Body of pancreas (tissue), 4 donors: ENCODE measurements at regions not wholly inside any gene's neighbourhood (a gene's known extent, or its start where the extent isn't known, plus 50 kb on each side); places are given as distances from the start of the nearest gene placed in this dataset.

Experiments
- ATAC-seq: fragments of 150-250 bp; one replicate; pipeline ENCODE4 v1.9.1; 2016
- DNase-seq, 4 donors: peaks; one replicate each; pipeline ENCODE4 v3.0.0-alpha.2; 2019
- H3K27ac ChIP-seq, 4 donors: fragments of 200-600 bp; sonication (generic); 1 replicate in 3 of 4; 2 replicates in 1 of 4; pipeline versions ENCODE4 v1.5.1 to v1.6.1; 2016 to 2019; ENCODE audit warnings: mild to moderate bottlenecking in 1 of 4, mixed read lengths in 1 of 4, moderate library complexity in 1 of 4
- H3K27me3 ChIP-seq, 2 donors: fragments of 200-600 bp; sonication (generic); one replicate each; pipeline ENCODE4 v1.6.0; 2016; ENCODE audit warnings: mild to moderate bottlenecking in 1 of 2
- H3K36me3 ChIP-seq, 2 donors: fragments of 200-600 bp; sonication (generic); replicated peaks in 1 of 2; 2 replicates each; pipeline ENCODE4 v1.5.1; 2016; ENCODE audit warnings: low read depth in 2 of 2; ENCODE audit not compliant: insufficient read depth in 1 of 2
- H3K4me1 ChIP-seq: fragments of 200-600 bp; sonication (generic); one replicate; pipeline ENCODE4 v1.6.0; 2016
- H3K4me3 ChIP-seq, 2 donors: fragments of 200-600 bp; sonication (generic); 1 replicate in 1 of 2; 2 replicates in 1 of 2; pipeline ENCODE4 v1.5.1; 2016 to 2019
- H3K9me3 ChIP-seq, 3 donors: fragments of 200-600 bp; sonication (generic); 1 replicate in 2 of 3; 2 replicates in 1 of 3; pipeline ENCODE4 v1.5.1; 2016
- CTCF ChIP-seq, 7 experiments: fragments of 450-650 bp in 4 of 7; fragments of 200-600 bp in 3 of 7; sonication (generic) in 3 of 7; IDR thresholded peaks; one replicate each; pipeline ENCODE4 v1.5.1; 2016 to 2019; ENCODE audit warnings: antibody characterized with exemption in 7 of 7
- POLR2A ChIP-seq, 3 donors: fragments of 450-650 bp; IDR thresholded peaks; one replicate each; pipeline ENCODE4 v1.6.1; 2016; ENCODE audit warnings: antibody characterized with exemption in 3 of 3, mild to moderate bottlenecking in 2 of 3
- WGBS, 2 donors: methylation state at CpG; one replicate each; pipeline ENCODE4 v1.1.5; 2017; 5-methylcytosine and 5-hydroxymethylcytosine counted together
- intact Hi-C: fragments of 100-400 bp; cut with DNase I; formaldehyde crosslinking; loops from one replicate; pipeline ENCODE4 v1.15.1; 2023

GRCh38 chr4:62170235-62170634 lies 970.1 kb downstream of the ADGRL3 start:
- ATAC-seq, result no peak
- Histone ChIP-seq H3K36me3 (no peaks in the 10 kb centered on the region), H3K27me3 (no peaks in the 10 kb centered on the region), H3K4me3 (no peak overlapping the region), H3K4me1 (no peaks in the 10 kb centered on the region), H3K27ac (no peak overlapping the region), H3K9me3 (no peaks in the 10 kb centered on the region)
- WGBS, 2 donors, result 21 to 35% methylated on average over 1 of the region's 1 CpG
- DNase-seq, result no peak
- intact Hi-C loops, result no loop called here
- TF ChIP-seq POLR2A (IDR thresholded peaks at IDR 0.05) (no peak), CTCF (IDR thresholded peaks at IDR 0.05) (no peak)

- TF ChIP-seq POLR2A (IDR thresholded peaks at IDR 0.05), result no peak
- no peak for TF ChIP-seq CTCF (IDR thresholded peaks at IDR 0.05)
- ATAC-seq (no peak), DNase-seq (no peak)
- Histone ChIP-seq H3K9me3 (no peaks in the 10 kb centered on the region), H3K27ac (no peak overlapping the region), H3K4me3 (no peak overlapping the region), H3K36me3 (no peaks in the 10 kb centered on the region), H3K27me3 (no peaks in the 10 kb centered on the region), H3K4me1 (no peaks in the 10 kb centered on the region)
- 37 to 44% methylated on average over 1 of the region's 1 CpG for WGBS, 2 donors
- intact Hi-C loops, result no loop called here
Measured at GRCh38 chr4:62168681-62169080, 968.6 kb downstream of the ADGRL3 start.

- WGBS, 2 donors, result 35 to 44% methylated on average over 1 of the region's 1 CpG
- ATAC-seq (no peak), DNase-seq (no peak)
- intact Hi-C loops, result no loop called here
- Histone ChIP-seq H3K4me3 (no peak overlapping the region), H3K4me1 (no peaks in the 10 kb centered on the region), H3K27me3 (no peaks in the 10 kb centered on the region), H3K27ac (no peak overlapping the region), H3K36me3 (no peaks in the 10 kb centered on the region), H3K9me3 (peaks cover 0 to 3% (median 0%) of the 10 kb centered on the region in 3 donors)
- TF ChIP-seq CTCF (IDR thresholded peaks at IDR 0.05) (no peak), POLR2A (IDR thresholded peaks at IDR 0.05) (no peak)
Measured at GRCh38 chr4:62162606-62163005, 962.5 kb downstream of the ADGRL3 start.

GRCh38 chr4:62161446-62161845 lies 961.3 kb downstream of the ADGRL3 start:
- no peak for DNase-seq
- H3K27me3 ChIP-seq, result no peaks in the 10 kb centered on the region
- no peak overlapping the region for H3K27ac ChIP-seq
- H3K36me3 ChIP-seq, result no peaks in the 10 kb centered on the region
- H3K4me1 ChIP-seq, result no peaks in the 10 kb centered on the region
- no peak for TF ChIP-seq CTCF (IDR thresholded peaks at IDR 0.05)
- TF ChIP-seq POLR2A (IDR thresholded peaks at IDR 0.05), result no peak
- 46 to 48% methylated on average over 2 of the region's 2 CpGs for WGBS, 2 donors
- H3K4me3 ChIP-seq, result no peak overlapping the region
- ATAC-seq, result no peak
- intact Hi-C loops, result no loop called here
- peaks cover 0 to 3% (median 0%) of the 10 kb centered on the region in 3 donors for H3K9me3 ChIP-seq

GRCh38 chr4:62159876-62160275 lies 959.8 kb downstream of the ADGRL3 start:
- no peaks in the 10 kb centered on the region for H3K4me1 ChIP-seq
- WGBS, 2 donors, result 45 to 49% methylated on average over 4 of the region's 4 CpGs
- no peaks in the 10 kb centered on the region for H3K36me3 ChIP-seq
- peaks cover 0 to 3% (median 0%) of the 10 kb centered on the region in 3 donors for H3K9me3 ChIP-seq
- H3K4me3 ChIP-seq, result no peak overlapping the region
- H3K27ac ChIP-seq, result no peak overlapping the region
- intact Hi-C loops, result no loop called here
- no peak for DNase-seq
- H3K27me3 ChIP-seq, result no peaks in the 10 kb centered on the region
- ATAC-seq, result no peak
- no peak for TF ChIP-seq CTCF (IDR thresholded peaks at IDR 0.05)
- no peak for TF ChIP-seq POLR2A (IDR thresholded peaks at IDR 0.05)
